GM23248 (cell line): ENCODE measurements at regions not wholly inside any gene's neighbourhood (a gene's known extent, or its start where the extent isn't known, plus 50 kb on each side); places are given as distances from the start of the nearest gene placed in this dataset.

Experiments
- EZH2 ChIP-seq: fragments of 200-600 bp; sonication (generic); IDR thresholded peaks from 2 replicates; pipeline ENCODE4 v1.6.1; 2018; ENCODE audit warnings: antibody characterized with exemption, mild to moderate bottlenecking; ENCODE audit not compliant: insufficient read depth, poor library complexity, severe bottlenecking
- EZH2phosphoT487 ChIP-seq: fragments of 200-600 bp; sonication (generic); IDR thresholded peaks from 2 replicates; pipeline ENCODE4 v1.6.1; 2018; ENCODE audit warnings: antibody characterized with exemption, moderate library complexity, mild to moderate bottlenecking, low read depth; ENCODE audit not compliant: insufficient read depth

DNA sequence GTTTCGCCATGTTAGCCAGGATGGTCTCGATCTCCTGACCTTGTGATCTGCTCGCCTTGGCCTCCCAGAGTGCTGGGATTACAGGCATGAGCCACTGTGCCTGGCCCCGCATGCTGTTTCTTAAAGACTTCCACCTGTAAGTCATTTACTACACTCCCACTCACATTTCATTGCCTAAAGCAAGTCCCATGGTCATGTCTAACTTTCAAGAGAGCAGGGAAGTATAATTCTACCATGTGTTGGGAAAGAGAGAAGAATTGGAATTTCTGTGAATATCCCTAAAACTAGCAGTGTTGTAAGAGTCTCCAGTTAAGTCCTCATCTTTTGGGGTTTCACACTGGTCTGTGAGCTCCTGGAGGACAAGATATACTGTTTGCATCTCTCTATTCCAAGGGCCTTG is 139.7 kb downstream of the EMP1 start:
- TF ChIP-seq EZH2 = no peak
- TF ChIP-seq EZH2phosphoT487 = no peak
